Astrocyte of the cerebellum (primary cell): ENCODE measurements at regions not wholly inside any gene's neighbourhood (a gene's known extent, or its start where the extent isn't known, plus 50 kb on each side); places are given as distances from the start of the nearest gene placed in this dataset.

Source experiments
- DNase-seq: peaks from one replicate; pipeline ENCODE4 v3.0.0-alpha.2; 2011; ENCODE audit warnings: low read depth
- H3K4me3 ChIP-seq: 2 replicates; pipeline ENCODE4 v1.5.1; 2011; ENCODE audit warnings: mild to moderate bottlenecking, low read depth, low read length, moderate library complexity
- in situ Hi-C: cut with HindIII; loops from 2 replicates; pipeline ENCODE4 v1.10.0; 2017; ENCODE audit warnings: low sequenced_read_pairs
- TF ChIP-seq, protein P1 (sequence below): IDR thresholded peaks from 2 replicates; pipeline ENCODE4 v1.5.1; 2012; ENCODE audit warnings: low read length, low read depth, moderate library complexity, mild to moderate bottlenecking; ENCODE audit errors: missing control alignments

DNA sequence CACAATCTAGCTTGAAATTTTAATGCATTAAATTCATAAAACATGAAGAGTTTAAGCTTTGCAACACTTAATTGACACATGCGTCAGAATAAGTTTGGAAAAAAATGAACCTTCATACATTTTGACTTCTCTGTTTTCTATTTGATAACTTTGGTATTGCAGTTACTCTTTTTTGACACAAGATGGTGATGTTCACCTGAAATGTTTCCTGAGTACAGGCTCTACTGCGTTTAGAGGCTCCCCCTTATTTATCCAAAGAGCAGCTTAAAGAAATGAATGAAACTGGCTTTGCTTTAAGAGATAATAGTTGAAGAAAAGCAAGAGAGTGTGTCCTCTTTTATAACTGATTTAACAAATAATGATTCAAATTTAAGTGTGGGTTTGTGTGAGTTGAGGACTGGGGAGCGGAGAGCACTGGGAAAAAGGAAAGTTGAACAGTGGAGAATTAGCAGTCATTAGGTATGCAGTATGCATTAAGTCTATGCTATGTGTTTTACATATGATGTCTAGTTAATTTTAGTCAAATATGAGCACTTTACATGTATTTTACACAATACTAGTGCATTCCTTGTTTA, 180.6 kb upstream of the NUDT6 start:
- in situ Hi-C loops: no loop called here
- H3K4me3 ChIP-seq: no peak overlapping the region
- peak; percentile 34 for DNase-seq
- TF ChIP-seq, protein P1, sequence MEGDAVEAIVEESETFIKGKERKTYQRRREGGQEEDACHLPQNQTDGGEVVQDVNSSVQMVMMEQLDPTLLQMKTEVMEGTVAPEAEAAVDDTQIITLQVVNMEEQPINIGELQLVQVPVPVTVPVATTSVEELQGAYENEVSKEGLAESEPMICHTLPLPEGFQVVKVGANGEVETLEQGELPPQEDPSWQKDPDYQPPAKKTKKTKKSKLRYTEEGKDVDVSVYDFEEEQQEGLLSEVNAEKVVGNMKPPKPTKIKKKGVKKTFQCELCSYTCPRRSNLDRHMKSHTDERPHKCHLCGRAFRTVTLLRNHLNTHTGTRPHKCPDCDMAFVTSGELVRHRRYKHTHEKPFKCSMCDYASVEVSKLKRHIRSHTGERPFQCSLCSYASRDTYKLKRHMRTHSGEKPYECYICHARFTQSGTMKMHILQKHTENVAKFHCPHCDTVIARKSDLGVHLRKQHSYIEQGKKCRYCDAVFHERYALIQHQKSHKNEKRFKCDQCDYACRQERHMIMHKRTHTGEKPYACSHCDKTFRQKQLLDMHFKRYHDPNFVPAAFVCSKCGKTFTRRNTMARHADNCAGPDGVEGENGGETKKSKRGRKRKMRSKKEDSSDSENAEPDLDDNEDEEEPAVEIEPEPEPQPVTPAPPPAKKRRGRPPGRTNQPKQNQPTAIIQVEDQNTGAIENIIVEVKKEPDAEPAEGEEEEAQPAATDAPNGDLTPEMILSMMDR: peak; percentile 49

DNA sequence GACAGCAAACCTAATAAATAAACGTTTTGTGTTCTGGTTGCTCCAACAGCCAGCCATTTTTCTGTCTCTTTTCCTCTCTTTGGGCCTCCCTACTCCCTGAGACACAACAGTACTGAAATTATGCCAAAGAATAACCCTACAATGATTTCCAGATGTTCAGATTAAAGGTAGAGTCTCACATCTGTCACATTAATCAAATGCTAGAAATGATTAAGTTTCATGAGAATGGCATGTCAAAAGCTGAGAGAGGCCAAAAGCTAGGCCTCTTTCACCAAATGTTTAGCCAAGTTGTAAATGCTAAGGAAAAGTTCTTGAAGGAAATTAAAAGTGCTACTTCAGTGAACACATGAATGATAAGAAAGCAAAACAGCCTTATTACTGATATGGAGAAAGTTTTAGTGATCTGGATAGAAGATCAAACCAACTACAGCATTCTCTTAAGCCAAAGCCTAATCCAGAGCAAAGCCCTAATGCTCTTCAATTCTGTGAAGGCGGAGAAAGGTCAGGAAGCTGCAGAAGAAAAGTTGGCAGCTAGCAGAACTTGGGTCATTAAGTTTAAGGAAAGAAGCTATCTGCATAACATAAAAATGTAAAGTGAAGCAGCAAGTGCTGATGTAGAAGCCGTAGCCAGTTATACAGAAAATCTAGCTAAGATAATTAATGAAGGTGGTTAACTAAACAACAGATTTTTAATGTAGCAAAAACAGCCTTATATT, 182.1 kb upstream of the NUDT6 start:
- TF ChIP-seq, protein P1: no peak
- DNase-seq: no peak
- in situ Hi-C loops: no loop called here
- no peak overlapping the region for H3K4me3 ChIP-seq

DNA sequence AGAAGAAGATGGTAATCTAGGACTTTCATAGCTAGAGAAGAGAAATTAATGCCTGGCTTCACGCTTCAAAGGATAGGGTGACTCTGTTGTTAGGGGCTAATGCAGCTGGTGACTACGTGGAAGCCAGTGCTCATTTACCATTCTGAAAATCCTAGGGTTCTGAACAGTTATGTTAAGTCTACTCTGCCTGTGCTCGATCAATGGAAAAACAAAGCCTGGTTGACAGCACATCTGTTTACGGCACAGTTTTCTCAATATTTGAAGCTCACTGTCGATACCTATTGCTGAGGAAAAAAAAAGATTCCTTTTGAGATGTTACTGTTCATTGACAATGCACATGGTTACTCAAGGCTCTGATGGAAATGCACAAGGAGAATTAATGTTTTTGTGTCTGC, 182.6 kb upstream of the NUDT6 start:
- TF ChIP-seq, protein P1: no peak
- DNase-seq: no peak
- H3K4me3 ChIP-seq: no peak overlapping the region
- in situ Hi-C loops: no loop called here

DNA sequence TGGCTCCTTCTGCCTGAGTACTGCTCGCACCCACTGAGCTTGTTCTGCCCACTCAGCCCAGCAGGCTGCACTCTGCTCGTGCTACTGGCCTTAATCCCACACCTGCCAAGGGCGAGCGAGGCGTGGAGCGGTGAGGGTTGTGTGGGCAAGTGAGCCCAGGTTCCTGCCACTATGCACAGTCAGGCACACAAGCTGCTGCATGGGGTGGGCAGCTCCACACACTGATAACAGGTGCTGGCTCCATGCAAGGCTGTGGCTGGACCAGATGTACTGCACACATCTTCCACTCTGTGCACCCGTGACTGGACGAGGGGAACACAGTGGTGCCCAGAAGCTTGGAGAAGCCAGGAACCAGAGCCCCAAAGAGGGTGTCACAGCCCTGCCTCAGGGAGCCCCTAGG, 184.3 kb upstream of the NUDT6 start:
- TF ChIP-seq, protein P1: no peak
- in situ Hi-C loops: no loop called here
- H3K4me3 ChIP-seq: no peak overlapping the region
- no peak for DNase-seq

DNA sequence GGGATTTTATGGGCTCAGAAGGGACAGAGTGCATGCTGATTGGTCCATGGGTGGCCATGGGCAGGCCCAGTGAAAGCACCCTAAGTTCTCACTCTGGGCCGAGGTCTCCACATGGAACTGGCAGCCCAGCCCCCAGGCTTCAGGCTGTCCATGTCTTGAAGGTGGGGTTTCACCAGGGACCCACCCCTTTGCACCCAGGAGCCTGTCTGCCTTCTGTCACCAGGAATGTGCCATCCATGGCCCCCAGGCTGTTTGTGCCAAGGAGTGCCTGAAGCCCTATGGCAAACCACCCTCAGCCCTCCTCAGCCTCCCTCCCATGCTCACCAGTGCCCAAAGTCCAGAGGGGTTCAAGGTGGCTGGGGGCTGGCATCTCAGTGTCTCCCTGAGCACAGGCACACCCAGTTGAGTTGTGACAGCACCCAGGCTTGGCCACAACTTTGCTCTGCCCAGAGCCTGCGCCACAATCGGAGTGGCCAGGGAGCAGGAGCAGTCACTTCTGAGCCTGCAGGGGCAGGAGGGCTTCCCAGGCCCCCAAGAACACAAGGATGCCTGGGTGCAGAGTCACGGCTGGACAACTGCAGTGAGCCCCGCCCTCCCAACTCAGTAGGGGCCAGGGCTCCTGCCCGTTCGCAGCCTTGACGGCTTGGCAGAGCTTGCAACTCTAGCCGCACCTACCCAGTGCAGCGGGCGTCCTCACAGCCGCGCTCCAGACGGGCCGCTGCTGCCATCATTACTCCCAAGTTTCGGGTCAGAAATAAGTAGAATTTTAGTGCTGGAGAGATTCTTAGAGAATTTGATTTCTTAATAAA, 185.3 kb upstream of the NUDT6 start:
- no peak for DNase-seq
- TF ChIP-seq, protein P1: no peak
- in situ Hi-C loops: no loop called here
- H3K4me3 ChIP-seq: no peak overlapping the region

DNA sequence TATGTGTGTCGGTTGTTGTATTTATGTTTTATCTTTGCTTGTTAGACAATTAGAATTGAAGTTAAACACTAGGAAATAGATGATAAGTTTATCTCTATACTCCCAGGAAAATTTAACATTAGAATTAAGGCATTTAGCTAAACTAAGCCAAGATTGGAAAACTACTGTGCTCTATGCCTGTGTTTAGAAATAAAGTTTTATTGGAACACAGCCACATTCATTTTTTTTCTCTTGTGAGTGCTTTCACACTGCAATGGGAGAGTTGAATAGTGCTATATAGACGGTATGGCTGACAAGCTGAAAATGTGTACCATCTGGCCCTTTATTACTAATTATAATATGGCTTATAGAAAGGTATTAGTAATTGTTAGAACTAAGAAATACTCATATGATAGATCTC, 186.7 kb upstream of the NUDT6 start:
- in situ Hi-C loops: no loop called here
- TF ChIP-seq, protein P1: no peak
- H3K4me3 ChIP-seq: no peak overlapping the region
- DNase-seq: no peak
